HG03469 (cell line): ENCODE measurements at regions not wholly inside any gene's neighbourhood (a gene's known extent, or its start where the extent isn't known, plus 50 kb on each side); places are given as distances from the start of the nearest gene placed in this dataset.
"Not testable (repeated sequence)": the region's sequence is repeated elsewhere in the genome, so short reads cannot be mapped to it uniquely, and the experiment has no call there.

Source experiments
- ATAC-seq: cut with Tn5 transposase; IDR thresholded peaks from one replicate; pipeline ENCODE4 v1.9.1; 2021; ENCODE audit warnings: mild to moderate bottlenecking, moderate library complexity, moderate number of reproducible peaks; ENCODE audit not compliant: unreplicated experiment

- no peak for ATAC-seq
These were observed 179.7 kb downstream of the ANKRD7 start for GRCh38 chr7:118404211-118404610.

GRCh38 chr7:118418433-118418832 is 193.9 kb downstream of the ANKRD7 start:
- ATAC-seq: no peak

GRCh38 chr7:118420888-118421287 is 196.4 kb downstream of the ANKRD7 start:
- no peak for ATAC-seq

- no peak for ATAC-seq
These were observed 204.6 kb downstream of the ANKRD7 start for GRCh38 chr7:118429141-118429540.

GRCh38 chr7:118436663-118437062 is 212.2 kb downstream of the ANKRD7 start:
- ATAC-seq: no peak

GRCh38 chr7:118449030-118449429 is 224.5 kb downstream of the ANKRD7 start:
- ATAC-seq: not testable (repeated sequence)

GRCh38 chr7:118449797-118450567 is 225.5 kb downstream of the ANKRD7 start:
- ATAC-seq: no peak

GRCh38 chr7:118452128-118452527 is 227.6 kb downstream of the ANKRD7 start:
- no peak for ATAC-seq

- ATAC-seq: no peak
These were observed 242.9 kb downstream of the ANKRD7 start for GRCh38 chr7:118467381-118467780.

- no peak for ATAC-seq
These were observed 248.1 kb downstream of the ANKRD7 start for GRCh38 chr7:118472581-118472980.

GRCh38 chr7:118473271-118473670 is 248.8 kb downstream of the ANKRD7 start:
- no peak for ATAC-seq

- no peak for ATAC-seq
These were observed 251.5 kb downstream of the ANKRD7 start for GRCh38 chr7:118476036-118476435.

- no peak for ATAC-seq
These were observed 252.5 kb downstream of the ANKRD7 start for GRCh38 chr7:118477036-118477435.

GRCh38 chr7:118478236-118478635 is 253.7 kb downstream of the ANKRD7 start:
- no peak for ATAC-seq

GRCh38 chr7:118478931-118479330 is 254.4 kb downstream of the ANKRD7 start:
- no peak for ATAC-seq

GRCh38 chr7:118492466-118492865 is 268.0 kb downstream of the ANKRD7 start:
- no peak for ATAC-seq

GRCh38 chr7:118496138-118496644 is 271.7 kb downstream of the ANKRD7 start:
- ATAC-seq: no peak

GRCh38 chr7:118502235-118502634 is 277.7 kb downstream of the ANKRD7 start:
- ATAC-seq: no peak

GRCh38 chr7:118511146-118511545 is 286.6 kb downstream of the ANKRD7 start:
- no peak for ATAC-seq

GRCh38 chr7:118517275-118517674 is 292.8 kb downstream of the ANKRD7 start:
- ATAC-seq: no peak

- ATAC-seq: no peak
These were observed 300.5 kb downstream of the ANKRD7 start for GRCh38 chr7:118525020-118525419.

- ATAC-seq: no peak
These were observed 307.1 kb downstream of the ANKRD7 start for GRCh38 chr7:118531566-118531965.

GRCh38 chr7:118559207-118559606 is 334.7 kb downstream of the ANKRD7 start:
- ATAC-seq: no peak
